Gastrocnemius medialis (tissue), 4 donors: ENCODE measurements at regions not wholly inside any gene's neighbourhood (a gene's known extent, or its start where the extent isn't known, plus 50 kb on each side); places are given as distances from the start of the nearest gene placed in this dataset.

Experiments
- ATAC-seq, 2 donors: fragments of 150-250 bp; one replicate each; pipeline ENCODE4 v1.9.1; 2016
- DNase-seq, 2 donors: peaks; one replicate each; pipeline ENCODE4 v3.0.0-alpha.2; 2019
- H3K27ac ChIP-seq, 4 donors: fragments of 200-600 bp; sonication (generic); 1 replicate in 1 of 4; 2 replicates in 3 of 4; pipeline ENCODE4 v1.5.1; 2016 to 2018; ENCODE audit warnings: mild to moderate bottlenecking in 2 of 4, moderate library complexity in 1 of 4
- H3K27me3 ChIP-seq, 3 donors: fragments of 200-600 bp; sonication (generic) in 2 of 3; 1 replicate in 1 of 3; 2 replicates in 2 of 3; pipeline versions ENCODE4 v1.5.1 to v1.6.0; 2016 to 2019; ENCODE audit warnings: mild to moderate bottlenecking in 1 of 3, moderate library complexity in 1 of 3
- H3K36me3 ChIP-seq, 2 donors: fragments of 200-600 bp; sonication (generic) in 1 of 2; one replicate each; pipeline ENCODE4 v1.5.1; 2017 to 2018
- H3K4me1 ChIP-seq, 2 donors: fragments of 200-600 bp; sonication (generic) in 1 of 2; one replicate each; pipeline ENCODE4 v1.5.1; 2016 to 2017; ENCODE audit warnings: mild to moderate bottlenecking in 2 of 2
- H3K4me3 ChIP-seq, 4 donors: fragments of 200-600 bp; sonication (generic) in 3 of 4; 1 replicate in 1 of 4; 2 replicates in 3 of 4; pipeline ENCODE4 v1.5.1; 2016 to 2019; ENCODE audit warnings: mild to moderate bottlenecking in 2 of 4
- H3K9me3 ChIP-seq, 3 donors: fragments of 200-600 bp; sonication (generic) in 2 of 3; 1 replicate in 1 of 3; 2 replicates in 2 of 3; pipeline ENCODE4 v1.5.1; 2016 to 2019
- CTCF ChIP-seq, 5 experiments: fragments of 450-650 bp in 3 of 5; fragments of 200-600 bp in 2 of 5; sonication (generic) in 2 of 5; IDR thresholded peaks in 4 of 5; conservative IDR thresholded peaks in 1 of 5; 1 replicate in 4 of 5; 2 replicates in 1 of 5; pipeline ENCODE4 v1.5.1; 2016 to 2019; ENCODE audit warnings: antibody characterized with exemption in 5 of 5, mild to moderate bottlenecking in 3 of 5, moderate library complexity in 3 of 5
- POLR2A ChIP-seq, 2 donors: fragments of 450-650 bp; IDR thresholded peaks; one replicate each; pipeline ENCODE4 v1.6.1; 2017; ENCODE audit warnings: antibody characterized with exemption in 2 of 2, mild to moderate bottlenecking in 2 of 2, moderate library complexity in 2 of 2
- in situ Hi-C, 4 donors: fragments of 200-750 bp; cut with MboI; loops; one replicate each; pipeline versions ENCODE4 v1.15.0 to v1.8.0; 2017; ENCODE audit warnings: low sequenced_read_pairs in 4 of 4
- intact Hi-C: fragments of 100-400 bp; cut with DNase I; formaldehyde crosslinking; loops from one replicate; pipeline ENCODE4 v1.15.1; 2023; ENCODE audit warnings: low total_unique reads

GRCh38 chr17:5730373-5730772, 146.1 kb upstream of the NLRP1 start:
- no peak for ATAC-seq
- TF ChIP-seq POLR2A (IDR thresholded peaks at IDR 0.05) (no peak), CTCF (IDR thresholded peaks at IDR 0.05 in 4 of 5, conservative IDR thresholded peaks at IDR 0.05 in 1 of 5) (no peak)
- Histone ChIP-seq H3K27ac (no peak overlapping the region), H3K4me3 (no peak overlapping the region), H3K27me3 (peaks cover 0 to 5% (median 0%) of the 10 kb centered on the region in 3 donors), H3K36me3 (no peaks in the 10 kb centered on the region), H3K9me3 (no peaks in the 10 kb centered on the region), H3K4me1 (no peaks in the 10 kb centered on the region)
- in situ Hi-C loops (no loop called here), intact Hi-C loops (no loop called here)
- DNase-seq, result no peak

GRCh38 chr17:5740937-5741336, 156.6 kb upstream of the NLRP1 start:
- Histone ChIP-seq H3K27me3 (no peaks in the 10 kb centered on the region), H3K36me3 (no peaks in the 10 kb centered on the region), H3K9me3 (no peaks in the 10 kb centered on the region), H3K4me1 (no peaks in the 10 kb centered on the region), H3K4me3 (no peak overlapping the region), H3K27ac (no peak overlapping the region)
- in situ Hi-C loops (no loop called here), intact Hi-C loops (no loop called here)
- no peak for DNase-seq
- no peak for ATAC-seq
- no peak for TF ChIP-seq POLR2A (IDR thresholded peaks at IDR 0.05)
- TF ChIP-seq CTCF (IDR thresholded peaks at IDR 0.05 in 4 of 5, conservative IDR thresholded peaks at IDR 0.05 in 1 of 5), result no peak

- TF ChIP-seq CTCF (IDR thresholded peaks at IDR 0.05 in 4 of 5, conservative IDR thresholded peaks at IDR 0.05 in 1 of 5), result no peak
- H3K4me1 ChIP-seq, result no peaks in the 10 kb centered on the region
- H3K4me3 ChIP-seq, result no peak overlapping the region
- in situ Hi-C loops, result no loop called here
- H3K27me3 ChIP-seq, result no peaks in the 10 kb centered on the region
- intact Hi-C loops, result no loop called here
- H3K36me3 ChIP-seq, result no peaks in the 10 kb centered on the region
- ATAC-seq, result no peak
- H3K9me3 ChIP-seq, result no peaks in the 10 kb centered on the region
- no peak for DNase-seq
- no peak overlapping the region for H3K27ac ChIP-seq
Observed at GRCh38 chr17:5741810-5742209, 157.5 kb upstream of the NLRP1 start.

GRCh38 chr17:5745111-5745813, 161.0 kb upstream of the NLRP1 start:
- H3K36me3 ChIP-seq, result no peaks in the 10 kb centered on the region
- in situ Hi-C loops (no loop called here), intact Hi-C loops (no loop called here)

More at GRCh38 chr17:5745111-5745813, 161.0 kb upstream of the NLRP1 start:
- Histone ChIP-seq H3K4me1 (no peaks in the 10 kb centered on the region), H3K4me3 (no peak overlapping the region), H3K27ac (no peak overlapping the region), H3K27me3 (no peaks in the 10 kb centered on the region), H3K9me3 (no peaks in the 10 kb centered on the region)
- TF ChIP-seq CTCF (IDR thresholded peaks at IDR 0.05 in 4 of 5, conservative IDR thresholded peaks at IDR 0.05 in 1 of 5), result no peak
- TF ChIP-seq POLR2A (IDR thresholded peaks at IDR 0.05), result no peak
- DNase-seq, result no peak
- ATAC-seq, result no peak
